ENCODE measurements at regions not wholly inside any gene's neighbourhood (a gene's known extent, or its start where the extent isn't known, plus 50 kb on each side); places are given as distances from the start of the nearest gene placed in this dataset.

DNA sequence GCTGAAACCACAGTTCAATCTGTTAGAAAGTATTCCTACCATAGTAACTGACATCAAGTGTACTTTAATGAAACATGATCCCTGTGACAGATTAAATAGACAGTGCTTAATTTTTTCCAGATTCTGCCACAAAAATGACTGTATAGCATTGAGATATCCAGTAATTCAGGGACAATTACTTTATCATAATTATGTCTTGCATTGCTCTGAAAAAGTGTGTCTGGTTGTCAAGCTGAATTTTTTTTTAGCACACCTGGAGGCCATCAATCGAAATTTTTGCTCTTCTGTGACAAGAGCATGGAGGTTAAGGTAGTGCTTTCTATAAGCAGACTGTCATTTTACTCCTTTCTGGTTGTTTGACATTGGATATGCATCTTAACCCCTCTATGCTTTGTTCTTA, 1083.8 kb upstream of the NRXN1 start:
- Histone ChIP-seq H3K9me3 (ENCODE audit: control extremely low read depth in 1 of 5, control insufficient read depth in 4 of 5, insufficient read depth in 2 of 5, low read depth in 1 of 5, low read length in 4 of 5) (no peaks in the 10 kb centered on the region), H3K4me1 (ENCODE audit: control extremely low read depth in 1 of 4, control insufficient read depth in 4 of 4, insufficient read depth in 4 of 4, low read length in 3 of 4) (no peaks in the 10 kb centered on the region), H3K27me3 (replicated peaks in 2 of 5; ENCODE audit: control insufficient read depth in 4 of 5, insufficient read depth in 5 of 5, low read length in 4 of 5) (no peaks in the 10 kb centered on the region), H3K27ac (ENCODE audit: insufficient read depth in 1 of 2, low read depth in 1 of 2, low read length in 2 of 2, poor library complexity in 1 of 2, severe bottlenecking in 2 of 2) (no peak overlapping the region), H3K4me3 (ENCODE audit: control insufficient read depth in 1 of 7, extremely low read depth in 1 of 7, insufficient read depth in 4 of 7, low read depth in 2 of 7, low read length in 6 of 7) (no peak overlapping the region), H3K36me3 (ENCODE audit: control insufficient read depth in 4 of 4, insufficient read depth in 4 of 4, low read length in 3 of 4) (no peaks in the 10 kb centered on the region)
- ChIA-PET CTCF (no interaction called here), POLR2A (no interaction called here)
- WGBS (ENCODE audit: insufficient coverage) = no CpG with 5 or more reads among the region's 1 CpG
- no peak for DNase-seq

DNA sequence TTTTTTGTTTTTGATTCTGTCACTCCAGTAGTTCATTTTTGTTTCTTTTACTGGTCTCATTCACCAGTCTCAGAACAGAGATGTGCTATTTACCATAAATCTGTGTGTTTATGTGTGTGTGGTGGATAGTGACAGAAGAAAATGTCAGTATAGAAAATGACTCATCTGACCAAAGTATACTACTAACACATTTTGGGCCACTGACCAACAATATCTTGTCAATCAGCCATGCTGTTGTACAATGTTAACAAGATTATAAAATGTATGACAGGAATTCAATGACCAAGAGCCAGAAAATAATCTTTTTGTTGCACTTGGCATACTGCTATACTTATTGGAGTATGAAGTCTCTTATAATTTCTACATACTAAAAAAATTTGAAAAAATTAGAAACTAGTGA, 1081.4 kb upstream of the NRXN1 start:
- CTCF ChIA-PET = no interaction called here
- Histone ChIP-seq H3K36me3 (ENCODE audit: control insufficient read depth in 4 of 4, insufficient read depth in 4 of 4, low read length in 3 of 4) (no peaks in the 10 kb centered on the region), H3K27ac (ENCODE audit: insufficient read depth in 1 of 2, low read depth in 1 of 2, low read length in 2 of 2, poor library complexity in 1 of 2, severe bottlenecking in 2 of 2) (no peak overlapping the region), H3K27me3 (replicated peaks in 2 of 5; ENCODE audit: control insufficient read depth in 4 of 5, insufficient read depth in 5 of 5, low read length in 4 of 5) (no peaks in the 10 kb centered on the region), H3K4me3 (ENCODE audit: control insufficient read depth in 1 of 7, extremely low read depth in 1 of 7, insufficient read depth in 4 of 7, low read depth in 2 of 7, low read length in 6 of 7) (no peak overlapping the region), H3K4me1 (ENCODE audit: control extremely low read depth in 1 of 4, control insufficient read depth in 4 of 4, insufficient read depth in 4 of 4, low read length in 3 of 4) (no peaks in the 10 kb centered on the region), H3K9me3 (ENCODE audit: control extremely low read depth in 1 of 5, control insufficient read depth in 4 of 5, insufficient read depth in 2 of 5, low read depth in 1 of 5, low read length in 4 of 5) (no peaks in the 10 kb centered on the region)
- POLR2A ChIA-PET = no interaction called here
- no peak for DNase-seq

DNA sequence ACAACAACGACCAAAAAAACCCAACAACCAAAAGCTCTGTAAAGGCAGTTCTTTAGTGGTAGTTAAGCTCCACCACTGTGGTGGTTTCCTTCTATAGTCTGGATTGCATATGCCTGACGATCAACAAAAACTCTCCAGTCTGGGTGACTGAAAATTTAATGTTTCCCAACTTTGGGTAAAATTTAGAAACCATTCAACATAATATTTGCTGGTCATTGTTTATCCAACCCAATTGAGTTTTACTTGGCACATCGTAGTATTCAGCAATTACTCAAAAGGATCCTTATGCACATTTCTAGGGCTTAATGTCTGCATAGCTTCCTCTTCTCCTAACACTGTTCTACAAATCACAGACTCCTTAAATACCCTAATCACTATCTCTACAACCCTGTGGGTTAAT, 1080.2 kb upstream of the NRXN1 start:
- CTCF ChIA-PET = no interaction called here
- WGBS (ENCODE audit: insufficient coverage) = 86% methylated on average over 2 of the region's 3 CpGs
- H3K27me3 ChIP-seq (replicated peaks in 2 of 5; ENCODE audit: control insufficient read depth in 4 of 5, insufficient read depth in 5 of 5, low read length in 4 of 5) = no peaks in the 10 kb centered on the region

DNA sequence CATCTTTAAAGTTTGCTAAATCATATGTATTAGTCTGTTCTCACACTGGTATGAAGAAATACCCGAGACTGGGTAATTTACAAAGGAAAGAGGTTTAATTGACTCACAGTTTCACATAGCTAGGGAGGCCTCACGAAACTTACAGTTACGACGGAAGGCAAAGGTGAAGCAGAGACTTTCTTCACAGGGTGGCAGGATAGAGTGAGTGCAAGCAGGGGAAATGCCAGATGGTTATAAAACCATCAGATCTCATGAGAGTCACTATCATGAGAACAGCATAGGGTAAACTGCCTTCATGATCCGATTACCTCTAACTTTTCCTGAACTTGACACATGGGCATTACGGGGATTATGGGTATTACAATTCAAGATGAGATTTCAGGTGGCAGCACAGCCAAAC, 1075.2 kb upstream of the NRXN1 start:
- POLR2A ChIA-PET = no interaction called here
- Histone ChIP-seq H3K27ac (ENCODE audit: insufficient read depth in 1 of 2, low read depth in 1 of 2, low read length in 2 of 2, poor library complexity in 1 of 2, severe bottlenecking in 2 of 2) (no peak overlapping the region), H3K36me3 (ENCODE audit: control insufficient read depth in 4 of 4, insufficient read depth in 4 of 4, low read length in 3 of 4) (no peaks in the 10 kb centered on the region), H3K27me3 (replicated peaks in 2 of 5; ENCODE audit: control insufficient read depth in 4 of 5, insufficient read depth in 5 of 5, low read length in 4 of 5) (no peaks in the 10 kb centered on the region), H3K4me3 (ENCODE audit: control insufficient read depth in 1 of 7, extremely low read depth in 1 of 7, insufficient read depth in 4 of 7, low read depth in 2 of 7, low read length in 6 of 7) (no peak overlapping the region), H3K9me3 (ENCODE audit: control extremely low read depth in 1 of 5, control insufficient read depth in 4 of 5, insufficient read depth in 2 of 5, low read depth in 1 of 5, low read length in 4 of 5) (no peaks in the 10 kb centered on the region), H3K4me1 (ENCODE audit: control extremely low read depth in 1 of 4, control insufficient read depth in 4 of 4, insufficient read depth in 4 of 4, low read length in 3 of 4) (no peaks in the 10 kb centered on the region)
- DNase-seq = no peak
- CTCF ChIA-PET = no interaction called here
- WGBS (ENCODE audit: insufficient coverage) = 96% methylated on average over 6 of the region's 6 CpGs

More for the DNA sequence above, 1080.2 kb upstream of the NRXN1 start:
- Histone ChIP-seq H3K27ac (ENCODE audit: insufficient read depth in 1 of 2, low read depth in 1 of 2, low read length in 2 of 2, poor library complexity in 1 of 2, severe bottlenecking in 2 of 2) (no peak overlapping the region), H3K36me3 (ENCODE audit: control insufficient read depth in 4 of 4, insufficient read depth in 4 of 4, low read length in 3 of 4) (no peaks in the 10 kb centered on the region), H3K4me1 (ENCODE audit: control extremely low read depth in 1 of 4, control insufficient read depth in 4 of 4, insufficient read depth in 4 of 4, low read length in 3 of 4) (no peaks in the 10 kb centered on the region), H3K4me3 (ENCODE audit: control insufficient read depth in 1 of 7, extremely low read depth in 1 of 7, insufficient read depth in 4 of 7, low read depth in 2 of 7, low read length in 6 of 7) (no peak overlapping the region), H3K9me3 (ENCODE audit: control extremely low read depth in 1 of 5, control insufficient read depth in 4 of 5, insufficient read depth in 2 of 5, low read depth in 1 of 5, low read length in 4 of 5) (no peaks in the 10 kb centered on the region)
- POLR2A ChIA-PET = no interaction called here
- DNase-seq = no peak

DNA sequence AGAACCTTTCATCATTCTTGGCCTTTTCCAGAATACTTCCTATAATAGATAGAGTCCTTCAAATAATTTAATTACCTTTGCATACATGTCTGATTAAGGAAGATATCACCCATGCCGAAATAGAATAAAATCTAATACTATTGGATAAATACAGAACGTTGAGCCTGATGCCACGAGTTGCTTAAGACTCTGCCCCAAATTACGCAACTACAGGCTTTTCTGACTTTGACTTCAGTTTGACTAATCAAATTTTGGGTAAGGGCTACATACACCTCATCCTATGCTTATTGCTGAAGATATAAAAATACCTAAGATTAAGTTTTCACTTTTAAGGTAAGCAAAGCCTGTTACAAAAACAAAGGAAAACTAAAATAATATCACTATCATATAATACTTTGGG, 1065.1 kb upstream of the NRXN1 start:
- no peak overlapping the region for H3K27ac ChIP-seq (ENCODE audit: insufficient read depth in 1 of 2, low read depth in 1 of 2, low read length in 2 of 2, poor library complexity in 1 of 2, severe bottlenecking in 2 of 2)
- H3K9me3 ChIP-seq (ENCODE audit: control extremely low read depth in 1 of 5, control insufficient read depth in 4 of 5, insufficient read depth in 2 of 5, low read depth in 1 of 5, low read length in 4 of 5) = no peaks in the 10 kb centered on the region
- no peak for DNase-seq
- no peaks in the 10 kb centered on the region for H3K36me3 ChIP-seq (ENCODE audit: control insufficient read depth in 4 of 4, insufficient read depth in 4 of 4, low read length in 3 of 4)
- POLR2A ChIA-PET = no interaction called here
- no CpG with 5 or more reads among the region's 4 CpGs for WGBS (ENCODE audit: insufficient coverage)
- no peaks in the 10 kb centered on the region for H3K4me1 ChIP-seq (ENCODE audit: control extremely low read depth in 1 of 4, control insufficient read depth in 4 of 4, insufficient read depth in 4 of 4, low read length in 3 of 4)
- no peak overlapping the region for H3K4me3 ChIP-seq (ENCODE audit: control insufficient read depth in 1 of 7, extremely low read depth in 1 of 7, insufficient read depth in 4 of 7, low read depth in 2 of 7, low read length in 6 of 7)
- CTCF ChIA-PET = no interaction called here
- no peaks in the 10 kb centered on the region for H3K27me3 ChIP-seq (replicated peaks in 2 of 5; ENCODE audit: control insufficient read depth in 4 of 5, insufficient read depth in 5 of 5, low read length in 4 of 5)

DNA sequence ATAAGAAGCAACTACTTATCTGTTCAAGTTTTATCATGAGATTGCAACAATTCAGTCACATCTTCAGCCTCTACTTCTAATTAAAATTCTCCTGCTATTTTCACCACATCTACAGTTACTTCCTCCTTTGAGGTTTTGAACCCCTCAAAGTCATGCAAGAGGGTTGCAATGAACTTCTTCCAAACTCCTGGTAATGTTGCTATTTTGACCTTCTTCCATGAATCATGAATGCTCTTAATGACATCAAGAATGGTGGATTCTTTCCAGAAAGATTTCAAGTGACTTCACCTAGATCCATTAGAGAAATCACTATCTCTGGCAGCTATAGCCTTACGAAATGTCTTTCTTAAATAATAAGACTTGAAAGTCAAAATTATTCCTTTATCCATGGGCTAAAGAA, 1052.8 kb upstream of the NRXN1 start:
- Histone ChIP-seq H3K27ac (ENCODE audit: insufficient read depth in 1 of 2, low read depth in 1 of 2, low read length in 2 of 2, poor library complexity in 1 of 2, severe bottlenecking in 2 of 2) (no peak overlapping the region), H3K4me1 (ENCODE audit: control extremely low read depth in 1 of 4, control insufficient read depth in 4 of 4, insufficient read depth in 4 of 4, low read length in 3 of 4) (no peaks in the 10 kb centered on the region), H3K27me3 (replicated peaks in 2 of 5; ENCODE audit: control insufficient read depth in 4 of 5, insufficient read depth in 5 of 5, low read length in 4 of 5) (no peaks in the 10 kb centered on the region), H3K9me3 (ENCODE audit: control extremely low read depth in 1 of 5, control insufficient read depth in 4 of 5, insufficient read depth in 2 of 5, low read depth in 1 of 5, low read length in 4 of 5) (no peaks in the 10 kb centered on the region), H3K36me3 (ENCODE audit: control insufficient read depth in 4 of 4, insufficient read depth in 4 of 4, low read length in 3 of 4) (no peaks in the 10 kb centered on the region), H3K4me3 (ENCODE audit: control insufficient read depth in 1 of 7, extremely low read depth in 1 of 7, insufficient read depth in 4 of 7, low read depth in 2 of 7, low read length in 6 of 7) (no peak overlapping the region)
- POLR2A ChIA-PET = no interaction called here
- no CpG with 5 or more reads among the region's 1 CpG for WGBS (ENCODE audit: insufficient coverage)
- no peak for DNase-seq
- CTCF ChIA-PET = no interaction called here

DNA sequence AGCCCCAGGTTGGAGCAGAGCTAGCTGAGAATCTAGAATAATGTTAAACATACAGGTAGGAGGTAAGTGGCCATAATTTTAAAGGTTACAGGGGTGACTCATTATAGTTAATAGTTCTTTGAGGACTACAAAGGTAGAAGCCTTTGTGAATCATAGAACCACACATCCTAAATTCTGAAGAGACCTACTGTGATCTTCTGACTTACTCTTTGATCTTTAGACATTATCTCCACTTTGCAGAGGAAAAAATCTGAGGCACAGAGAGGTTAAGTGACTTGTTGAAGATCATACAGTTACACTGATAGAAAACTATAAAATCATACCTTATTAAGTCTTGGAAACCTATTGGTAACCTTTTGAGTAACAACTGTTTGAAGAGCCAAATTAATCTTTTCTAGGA, 1051.3 kb upstream of the NRXN1 start:
- H3K4me1 ChIP-seq (ENCODE audit: control extremely low read depth in 1 of 4, control insufficient read depth in 4 of 4, insufficient read depth in 4 of 4, low read length in 3 of 4) = no peaks in the 10 kb centered on the region
- no peak overlapping the region for H3K4me3 ChIP-seq (ENCODE audit: control insufficient read depth in 1 of 7, extremely low read depth in 1 of 7, insufficient read depth in 4 of 7, low read depth in 2 of 7, low read length in 6 of 7)
- H3K27ac ChIP-seq (ENCODE audit: insufficient read depth in 1 of 2, low read depth in 1 of 2, low read length in 2 of 2, poor library complexity in 1 of 2, severe bottlenecking in 2 of 2) = no peak overlapping the region
- CTCF ChIA-PET = no interaction called here
- POLR2A ChIA-PET = no interaction called here
- no peaks in the 10 kb centered on the region for H3K36me3 ChIP-seq (ENCODE audit: control insufficient read depth in 4 of 4, insufficient read depth in 4 of 4, low read length in 3 of 4)
- DNase-seq = no peak
- H3K27me3 ChIP-seq (replicated peaks in 2 of 5; ENCODE audit: control insufficient read depth in 4 of 5, insufficient read depth in 5 of 5, low read length in 4 of 5) = no peaks in the 10 kb centered on the region
- no peaks in the 10 kb centered on the region for H3K9me3 ChIP-seq (ENCODE audit: control extremely low read depth in 1 of 5, control insufficient read depth in 4 of 5, insufficient read depth in 2 of 5, low read depth in 1 of 5, low read length in 4 of 5)

DNA sequence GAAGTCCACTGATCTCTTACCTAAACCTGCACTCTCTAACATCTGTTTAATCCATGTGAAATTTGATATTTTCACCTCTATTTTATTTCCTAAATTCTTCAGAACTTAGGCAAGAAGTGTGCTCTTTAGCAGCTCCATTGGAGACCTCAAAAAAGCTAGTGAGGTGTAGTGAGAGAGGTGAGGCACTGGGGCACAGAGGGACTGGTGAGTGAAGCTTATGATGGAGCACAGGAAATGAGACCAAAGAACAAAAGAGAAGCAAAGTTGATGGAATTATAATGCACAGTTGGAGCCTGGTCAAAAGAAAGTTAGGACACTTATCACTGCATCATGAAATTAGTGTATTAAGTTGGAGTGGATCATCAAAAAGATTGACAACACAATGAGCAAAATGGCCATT, 1050.7 kb upstream of the NRXN1 start:
- Histone ChIP-seq H3K4me3 (ENCODE audit: control insufficient read depth in 1 of 7, extremely low read depth in 1 of 7, insufficient read depth in 4 of 7, low read depth in 2 of 7, low read length in 6 of 7) (no peak overlapping the region), H3K27me3 (replicated peaks in 2 of 5; ENCODE audit: control insufficient read depth in 4 of 5, insufficient read depth in 5 of 5, low read length in 4 of 5) (no peaks in the 10 kb centered on the region), H3K36me3 (ENCODE audit: control insufficient read depth in 4 of 4, insufficient read depth in 4 of 4, low read length in 3 of 4) (no peaks in the 10 kb centered on the region), H3K9me3 (ENCODE audit: control extremely low read depth in 1 of 5, control insufficient read depth in 4 of 5, insufficient read depth in 2 of 5, low read depth in 1 of 5, low read length in 4 of 5) (no peaks in the 10 kb centered on the region), H3K4me1 (ENCODE audit: control extremely low read depth in 1 of 4, control insufficient read depth in 4 of 4, insufficient read depth in 4 of 4, low read length in 3 of 4) (no peaks in the 10 kb centered on the region), H3K27ac (ENCODE audit: insufficient read depth in 1 of 2, low read depth in 1 of 2, low read length in 2 of 2, poor library complexity in 1 of 2, severe bottlenecking in 2 of 2) (no peak overlapping the region)
- no peak for DNase-seq
- ChIA-PET POLR2A (no interaction called here), CTCF (no interaction called here)

All from common myeloid progenitor, CD34-positive (primary cell).